Iris pigment epithelial cell (primary cell): ENCODE measurements at regions not wholly inside any gene's neighbourhood (a gene's known extent, or its start where the extent isn't known, plus 50 kb on each side); places are given as distances from the start of the nearest gene placed in this dataset.
"Not testable (repeated sequence)": the region's sequence is repeated elsewhere in the genome, so short reads cannot be mapped to it uniquely, and the experiment has no call there.

Source experiments
- DNase-seq: peaks from one replicate; pipeline ENCODE4 v3.0.0-alpha.2; 2011; ENCODE audit warnings: low read depth

GRCh38 chr10:70990156-70990555 lies 101.8 kb upstream of the PCBD1 start:
- not testable (repeated sequence) for DNase-seq

- DNase-seq: no peak
Measured at GRCh38 chr10:70990681-70991080, 102.3 kb upstream of the PCBD1 start.

GRCh38 chr10:70991140-70992124 lies 103.1 kb upstream of the PCBD1 start:
- no peak for DNase-seq

GRCh38 chr10:70992436-70992835 lies 104.1 kb upstream of the PCBD1 start:
- no peak for DNase-seq

GRCh38 chr10:70993051-70993450 lies 104.7 kb upstream of the PCBD1 start:
- DNase-seq: no peak

- DNase-seq: no peak
Measured at GRCh38 chr10:70996549-70996948, 108.2 kb upstream of the PCBD1 start.

GRCh38 chr10:70997236-70997635 lies 108.9 kb upstream of the PCBD1 start:
- DNase-seq: no peak

GRCh38 chr10:70998086-70998485 lies 109.7 kb upstream of the PCBD1 start:
- no peak for DNase-seq

GRCh38 chr10:71001470-71001869 lies 113.1 kb upstream of the PCBD1 start:
- DNase-seq: no peak

- DNase-seq: no peak
Measured at GRCh38 chr10:71004176-71005075, 116.1 kb upstream of the PCBD1 start.

GRCh38 chr10:71005337-71006305 lies 117.3 kb upstream of the PCBD1 start:
- DNase-seq: no peak

GRCh38 chr10:71006506-71006905 lies 118.1 kb upstream of the PCBD1 start:
- no peak for DNase-seq

- no peak for DNase-seq
Measured at GRCh38 chr10:71007516-71007915, 119.2 kb upstream of the PCBD1 start.

GRCh38 chr10:71008150-71008549 lies 119.8 kb upstream of the PCBD1 start:
- DNase-seq: no peak

- DNase-seq: no peak
Measured at GRCh38 chr10:71009126-71009525, 120.8 kb upstream of the PCBD1 start.

GRCh38 chr10:71010730-71011129 lies 122.4 kb upstream of the PCBD1 start:
- no peak for DNase-seq

- no peak for DNase-seq
Measured at GRCh38 chr10:71011141-71011540, 122.8 kb upstream of the PCBD1 start.

- DNase-seq: no peak
Measured at GRCh38 chr10:71014021-71014805, 125.8 kb upstream of the PCBD1 start.

- no peak for DNase-seq
Measured at GRCh38 chr10:71015674-71016073, 127.3 kb upstream of the PCBD1 start.

GRCh38 chr10:71020061-71020460 lies 131.7 kb upstream of the PCBD1 start:
- DNase-seq: not testable (repeated sequence)

- DNase-seq: no peak
Measured at GRCh38 chr10:71021402-71021801, 133.0 kb upstream of the PCBD1 start.
